ENCODE measurements at regions not wholly inside any gene's neighbourhood (a gene's known extent, or its start where the extent isn't known, plus 50 kb on each side); places are given as distances from the start of the nearest gene placed in this dataset.
"Not testable (repeated sequence)": the region's sequence is repeated elsewhere in the genome, so short reads cannot be mapped to it uniquely, and the experiment has no call there.

- Histone ChIP-seq H3K4me3 (ENCODE audit: low read length) (no peak overlapping the region), H3K9ac (ENCODE audit: low read length) (no peak overlapping the region), H3K27me3 (ENCODE audit: control insufficient read depth, insufficient read depth, low read length) (no peaks in the 10 kb centered on the region), H3K9me3 (ENCODE audit: control insufficient read depth, low read depth, low read length) (no peaks in the 10 kb centered on the region), H3K27ac (ENCODE audit: low read length) (no peak overlapping the region), H3K36me3 (ENCODE audit: control insufficient read depth, low read depth, low read length) (no peaks in the 10 kb centered on the region), H3K4me1 (ENCODE audit: control insufficient read depth, low read depth, low read length) (peaks cover 5% of the 10 kb centered on the region)
Observed at GRCh38 chr14:48726080-48726642, 860.0 kb downstream of the RPS29 start.

- Histone ChIP-seq H3K9ac (ENCODE audit: low read length) (no peak overlapping the region), H3K4me3 (ENCODE audit: low read length) (no peak overlapping the region), H3K4me1 (ENCODE audit: control insufficient read depth, low read depth, low read length) (peaks cover 5% of the 10 kb centered on the region), H3K36me3 (ENCODE audit: control insufficient read depth, low read depth, low read length) (no peaks in the 10 kb centered on the region), H3K27ac (ENCODE audit: low read length) (no peak overlapping the region), H3K9me3 (ENCODE audit: control insufficient read depth, low read depth, low read length) (no peaks in the 10 kb centered on the region), H3K27me3 (ENCODE audit: control insufficient read depth, insufficient read depth, low read length) (no peaks in the 10 kb centered on the region)
Observed at GRCh38 chr14:48725051-48725734, 861.0 kb downstream of the RPS29 start.

GRCh38 chr14:48723841-48724495, 862.2 kb downstream of the RPS29 start:
- Histone ChIP-seq H3K4me3 (ENCODE audit: low read length) (no peak overlapping the region), H3K27me3 (ENCODE audit: control insufficient read depth, insufficient read depth, low read length) (no peaks in the 10 kb centered on the region), H3K27ac (ENCODE audit: low read length) (no peak overlapping the region), H3K9ac (ENCODE audit: low read length) (no peak overlapping the region), H3K36me3 (ENCODE audit: control insufficient read depth, low read depth, low read length) (no peaks in the 10 kb centered on the region), H3K4me1 (ENCODE audit: control insufficient read depth, low read depth, low read length) (peaks cover 5% of the 10 kb centered on the region), H3K9me3 (ENCODE audit: control insufficient read depth, low read depth, low read length) (no peaks in the 10 kb centered on the region)

GRCh38 chr14:48714366-48714765, 871.8 kb downstream of the RPS29 start:
- Histone ChIP-seq H3K9me3 (ENCODE audit: control insufficient read depth, low read depth, low read length) (no peaks in the 10 kb centered on the region), H3K9ac (ENCODE audit: low read length) (no peak overlapping the region), H3K27ac (ENCODE audit: low read length) (no peak overlapping the region)

GRCh38 chr14:48710133-48710532, 876.0 kb downstream of the RPS29 start:
- H3K9me3 ChIP-seq (ENCODE audit: control insufficient read depth, low read depth, low read length): no peaks in the 10 kb centered on the region
- no peak overlapping the region for H3K27ac ChIP-seq (ENCODE audit: low read length)
- H3K4me3 ChIP-seq (ENCODE audit: low read length): no peak overlapping the region
- no peaks in the 10 kb centered on the region for H3K4me1 ChIP-seq (ENCODE audit: control insufficient read depth, low read depth, low read length)
- H3K9ac ChIP-seq (ENCODE audit: low read length): no peak overlapping the region
- no peaks in the 10 kb centered on the region for H3K36me3 ChIP-seq (ENCODE audit: control insufficient read depth, low read depth, low read length)
- H3K27me3 ChIP-seq (ENCODE audit: control insufficient read depth, insufficient read depth, low read length): no peaks in the 10 kb centered on the region

More at GRCh38 chr14:48714366-48714765, 871.8 kb downstream of the RPS29 start:
- no peak overlapping the region for H3K4me3 ChIP-seq (ENCODE audit: low read length)
- no peaks in the 10 kb centered on the region for H3K36me3 ChIP-seq (ENCODE audit: control insufficient read depth, low read depth, low read length)
- H3K27me3 ChIP-seq (ENCODE audit: control insufficient read depth, insufficient read depth, low read length): no peaks in the 10 kb centered on the region
- no peaks in the 10 kb centered on the region for H3K4me1 ChIP-seq (ENCODE audit: control insufficient read depth, low read depth, low read length)

- Histone ChIP-seq H3K27me3 (ENCODE audit: control insufficient read depth, insufficient read depth, low read length) (no peaks in the 10 kb centered on the region), H3K4me1 (ENCODE audit: control insufficient read depth, low read depth, low read length) (no peaks in the 10 kb centered on the region), H3K27ac (ENCODE audit: low read length) (no peak overlapping the region), H3K36me3 (ENCODE audit: control insufficient read depth, low read depth, low read length) (no peaks in the 10 kb centered on the region), H3K9me3 (ENCODE audit: control insufficient read depth, low read depth, low read length) (no peaks in the 10 kb centered on the region), H3K9ac (ENCODE audit: low read length) (no peak overlapping the region), H3K4me3 (ENCODE audit: low read length) (no peak overlapping the region)
Observed at GRCh38 chr14:48709277-48709785, 876.8 kb downstream of the RPS29 start.

- no peak overlapping the region for H3K27ac ChIP-seq (ENCODE audit: low read length)
- no peaks in the 10 kb centered on the region for H3K27me3 ChIP-seq (ENCODE audit: control insufficient read depth, insufficient read depth, low read length)
- H3K9ac ChIP-seq (ENCODE audit: low read length): no peak overlapping the region
- H3K9me3 ChIP-seq (ENCODE audit: control insufficient read depth, low read depth, low read length): no peaks in the 10 kb centered on the region
- H3K4me3 ChIP-seq (ENCODE audit: low read length): no peak overlapping the region
- no peaks in the 10 kb centered on the region for H3K36me3 ChIP-seq (ENCODE audit: control insufficient read depth, low read depth, low read length)
- H3K4me1 ChIP-seq (ENCODE audit: control insufficient read depth, low read depth, low read length): no peaks in the 10 kb centered on the region
Observed at GRCh38 chr14:48704639-48705038, 881.5 kb downstream of the RPS29 start.

GRCh38 chr14:48703728-48704467, 882.3 kb downstream of the RPS29 start:
- H3K27me3 ChIP-seq (ENCODE audit: control insufficient read depth, insufficient read depth, low read length): no peaks in the 10 kb centered on the region
- no peaks in the 10 kb centered on the region for H3K36me3 ChIP-seq (ENCODE audit: control insufficient read depth, low read depth, low read length)
- H3K4me3 ChIP-seq (ENCODE audit: low read length): no peak overlapping the region
- no peaks in the 10 kb centered on the region for H3K4me1 ChIP-seq (ENCODE audit: control insufficient read depth, low read depth, low read length)
- H3K9me3 ChIP-seq (ENCODE audit: control insufficient read depth, low read depth, low read length): no peaks in the 10 kb centered on the region
- H3K9ac ChIP-seq (ENCODE audit: low read length): no peak overlapping the region
- no peak overlapping the region for H3K27ac ChIP-seq (ENCODE audit: low read length)

- not testable (repeated sequence) for H3K4me1 ChIP-seq (ENCODE audit: control insufficient read depth, low read depth, low read length); H3K9me3 ChIP-seq (ENCODE audit: control insufficient read depth, low read depth, low read length); H3K4me3 ChIP-seq (ENCODE audit: low read length); H3K27ac ChIP-seq (ENCODE audit: low read length); H3K36me3 ChIP-seq (ENCODE audit: control insufficient read depth, low read depth, low read length); H3K9ac ChIP-seq (ENCODE audit: low read length); H3K27me3 ChIP-seq (ENCODE audit: control insufficient read depth, insufficient read depth, low read length)
Observed at GRCh38 chr14:48697362-48697761, 888.8 kb downstream of the RPS29 start.

GRCh38 chr14:48693793-48694192, 892.4 kb downstream of the RPS29 start:
- Histone ChIP-seq H3K9me3 (ENCODE audit: control insufficient read depth, low read depth, low read length) (no peaks in the 10 kb centered on the region), H3K36me3 (ENCODE audit: control insufficient read depth, low read depth, low read length) (no peaks in the 10 kb centered on the region), H3K9ac (ENCODE audit: low read length) (no peak overlapping the region), H3K4me1 (ENCODE audit: control insufficient read depth, low read depth, low read length) (no peaks in the 10 kb centered on the region), H3K4me3 (ENCODE audit: low read length) (no peak overlapping the region), H3K27me3 (ENCODE audit: control insufficient read depth, insufficient read depth, low read length) (no peaks in the 10 kb centered on the region), H3K27ac (ENCODE audit: low read length) (no peak overlapping the region)

GRCh38 chr14:48690349-48690748, 895.8 kb downstream of the RPS29 start:
- Histone ChIP-seq H3K4me3 (ENCODE audit: low read length) (no peak overlapping the region), H3K9me3 (ENCODE audit: control insufficient read depth, low read depth, low read length) (no peaks in the 10 kb centered on the region), H3K27ac (ENCODE audit: low read length) (no peak overlapping the region), H3K36me3 (ENCODE audit: control insufficient read depth, low read depth, low read length) (no peaks in the 10 kb centered on the region), H3K27me3 (ENCODE audit: control insufficient read depth, insufficient read depth, low read length) (no peaks in the 10 kb centered on the region), H3K4me1 (ENCODE audit: control insufficient read depth, low read depth, low read length) (no peaks in the 10 kb centered on the region), H3K9ac (ENCODE audit: low read length) (no peak overlapping the region)
